HEK293T (cell line): ENCODE measurements at regions not wholly inside any gene's neighbourhood (a gene's known extent, or its start where the extent isn't known, plus 50 kb on each side); places are given as distances from the start of the nearest gene placed in this dataset.

Source experiments
- CTCF ChIA-PET: fragments of 350-600 bp; formaldehyde crosslinking; extraction: SDS; loops from one replicate; lab custom pipeline; 2021; ENCODE audit warnings: antibody characterized with exemption, inconsistent platforms; lab: Yijun Ruan, JAX
- POLR2A ChIA-PET: fragments of 350-600 bp; formaldehyde crosslinking; extraction: SDS; loops from one replicate; lab custom pipeline; 2020; ENCODE audit warnings: antibody characterized with exemption, inconsistent platforms; lab: Yijun Ruan, JAX
- DNase-seq: peaks from one replicate; pipeline ENCODE4 v3.0.0; 2012; ENCODE audit warnings: mixed read lengths; ENCODE audit errors: extremely low spot score
- ARNT ChIP-seq: fragments of 450-650 bp; IDR thresholded peaks from 2 replicates; pipeline ENCODE4 v1.6.1; 2017; ENCODE audit warnings: mild to moderate bottlenecking
- BHLHE40 ChIP-seq: fragments of 450-650 bp; IDR thresholded peaks from 2 replicates; pipeline ENCODE4 v1.6.1; 2016; ENCODE audit warnings: mild to moderate bottlenecking, moderate library complexity, borderline replicate concordance
- CTBP1 ChIP-seq: fragments of 450-650 bp; IDR thresholded peaks from 2 replicates; pipeline ENCODE4 v1.6.1; 2016; ENCODE audit warnings: borderline replicate concordance
- ELF4 ChIP-seq: fragments of 450-650 bp; IDR thresholded peaks from 2 replicates; pipeline ENCODE4 v1.6.1; 2017; ENCODE audit warnings: antibody characterized with exemption
- FOXA1 ChIP-seq: fragments of 450-650 bp; IDR thresholded peaks from 2 replicates; pipeline ENCODE4 v1.6.1; 2016; ENCODE audit warnings: mild to moderate bottlenecking
- FOXK2 ChIP-seq: fragments of 450-650 bp; IDR thresholded peaks from 2 replicates; pipeline ENCODE4 v1.6.1; 2016; ENCODE audit warnings: mild to moderate bottlenecking
- FOXM1 ChIP-seq: fragments of 450-650 bp; IDR thresholded peaks from 2 replicates; pipeline ENCODE4 v1.6.1; 2017; ENCODE audit warnings: mild to moderate bottlenecking, borderline replicate concordance
- HDGF ChIP-seq: fragments of 450-650 bp; IDR thresholded peaks from 2 replicates; pipeline ENCODE4 v1.6.1; 2017; ENCODE audit warnings: antibody characterized with exemption, borderline replicate concordance
- L3MBTL2 ChIP-seq: fragments of 450-650 bp; conservative IDR thresholded peaks from 2 replicates; pipeline ENCODE4 v1.6.1; 2016; ENCODE audit warnings: mild to moderate bottlenecking
- LEF1 ChIP-seq: fragments of 450-650 bp; IDR thresholded peaks from 2 replicates; pipeline ENCODE4 v1.6.1; 2017; ENCODE audit warnings: mild to moderate bottlenecking, borderline replicate concordance
- NFRKB ChIP-seq: fragments of 450-650 bp; IDR thresholded peaks from 2 replicates; pipeline ENCODE4 v1.6.1; 2016; ENCODE audit warnings: mild to moderate bottlenecking, moderate library complexity
- SP1 ChIP-seq: fragments of 450-650 bp; IDR thresholded peaks from 2 replicates; pipeline ENCODE4 v1.6.1; 2017
- SUZ12 ChIP-seq: fragments of 450-650 bp; IDR thresholded peaks from 2 replicates; pipeline ENCODE4 v1.6.1; 2016; ENCODE audit warnings: mild to moderate bottlenecking
- TARDBP ChIP-seq: fragments of 450-650 bp; IDR thresholded peaks from 2 replicates; pipeline ENCODE4 v1.6.1; 2016
- ZNF384 ChIP-seq: fragments of 450-650 bp; IDR thresholded peaks from 2 replicates; pipeline ENCODE4 v1.6.1; 2016
- TF ChIP-seq, protein P1 (sequence below): fragments of 450-650 bp; IDR thresholded peaks from 2 replicates; pipeline ENCODE4 v1.6.1; 2016

DNA sequence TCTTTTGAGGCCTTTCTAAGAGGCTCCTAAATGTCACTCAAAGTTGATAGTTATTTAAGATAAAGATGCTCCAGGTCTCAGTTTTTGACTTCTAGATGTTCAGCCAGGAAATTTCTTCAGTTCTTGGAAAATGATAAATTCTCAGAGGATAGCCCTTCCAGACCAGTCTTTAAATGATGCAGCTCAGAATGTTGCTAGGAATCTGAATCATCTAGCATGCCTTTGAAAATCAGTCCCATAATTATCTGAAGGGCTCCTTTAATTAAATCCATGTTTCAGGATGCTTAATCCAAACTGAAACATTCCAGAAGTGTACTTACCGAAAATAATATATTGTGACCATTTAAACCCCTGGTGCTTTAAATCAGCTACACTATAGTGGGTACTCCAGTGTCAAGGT, 107.5 kb upstream of the FBN2 start:
- ChIA-PET CTCF (interaction anchor here (0.7 kb wide), 1 partner anchor 132 kb away, joined by 4 read pairs; no protein-coding TSS in a partner anchor), POLR2A (no interaction called here)
- no peak for TF ChIP-seq ARNT
- TF ChIP-seq BHLHE40 = no peak
- TF ChIP-seq L3MBTL2 = no peak
- no peak for TF ChIP-seq CTBP1
- TF ChIP-seq NFRKB = no peak
- TF ChIP-seq FOXA1 = no peak
- TF ChIP-seq SUZ12 = no peak
- TF ChIP-seq LEF1 = no peak
- no peak for TF ChIP-seq TARDBP
- TF ChIP-seq, protein P1, sequence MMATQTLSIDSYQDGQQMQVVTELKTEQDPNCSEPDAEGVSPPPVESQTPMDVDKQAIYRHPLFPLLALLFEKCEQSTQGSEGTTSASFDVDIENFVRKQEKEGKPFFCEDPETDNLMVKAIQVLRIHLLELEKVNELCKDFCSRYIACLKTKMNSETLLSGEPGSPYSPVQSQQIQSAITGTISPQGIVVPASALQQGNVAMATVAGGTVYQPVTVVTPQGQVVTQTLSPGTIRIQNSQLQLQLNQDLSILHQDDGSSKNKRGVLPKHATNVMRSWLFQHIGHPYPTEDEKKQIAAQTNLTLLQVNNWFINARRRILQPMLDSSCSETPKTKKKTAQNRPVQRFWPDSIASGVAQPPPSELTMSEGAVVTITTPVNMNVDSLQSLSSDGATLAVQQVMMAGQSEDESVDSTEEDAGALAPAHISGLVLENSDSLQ = no peak
- no peak for DNase-seq

DNA sequence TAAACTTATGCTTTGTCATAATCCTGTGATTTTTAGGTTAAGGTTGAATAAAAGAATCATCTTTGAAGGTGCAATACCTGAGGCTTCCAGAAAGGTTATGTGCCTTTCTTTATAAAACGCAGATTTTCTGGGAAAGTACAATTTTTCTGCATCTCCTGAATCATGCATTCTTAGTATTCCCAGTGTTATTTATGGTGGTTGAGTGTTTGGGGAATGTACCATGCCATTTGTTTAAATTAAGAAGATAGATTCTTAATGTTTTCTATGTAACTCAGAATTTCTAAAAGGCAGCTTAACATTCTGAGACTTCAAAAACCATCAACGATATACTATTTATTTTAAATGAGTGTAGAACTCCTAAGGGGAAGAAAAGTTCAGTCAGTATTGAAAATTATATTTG, 108.1 kb upstream of the FBN2 start:
- no peak for TF ChIP-seq FOXK2
- TF ChIP-seq BHLHE40 = no peak
- TF ChIP-seq ZNF384 = no peak
- no peak for TF ChIP-seq TARDBP
- TF ChIP-seq, protein P1 = no peak
- no peak for TF ChIP-seq LEF1
- no peak for TF ChIP-seq SUZ12
- TF ChIP-seq FOXA1 = no peak
- no peak for TF ChIP-seq L3MBTL2
- no peak for TF ChIP-seq NFRKB
- TF ChIP-seq HDGF = no peak
- TF ChIP-seq ARNT = no peak
- no peak for TF ChIP-seq CTBP1
- TF ChIP-seq SP1 = no peak
- POLR2A ChIA-PET = no interaction called here
- CTCF ChIA-PET = interaction anchor here (0.6 kb wide), 1 partner anchor 473 kb away, joined by 3 read pairs; no protein-coding TSS in a partner anchor
- DNase-seq = no peak

DNA sequence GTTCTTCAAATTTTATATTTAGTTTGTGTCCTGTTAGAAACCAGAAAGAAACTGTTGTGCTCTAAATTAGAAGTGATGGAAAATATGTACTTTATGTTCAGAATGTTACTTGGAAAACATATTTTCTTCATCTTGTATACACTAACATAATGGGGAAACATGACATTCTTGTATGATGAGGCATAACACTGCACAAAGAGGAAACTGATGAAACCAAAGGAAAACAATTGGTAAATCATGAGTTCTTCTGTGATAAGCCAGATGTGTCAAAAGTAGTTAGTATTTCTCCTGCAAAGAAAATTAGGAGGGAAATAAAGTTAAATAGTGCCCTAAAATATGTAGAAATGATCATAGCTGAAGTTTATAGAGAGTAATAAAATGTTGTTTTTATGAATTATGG, 111.1 kb upstream of the FBN2 start:
- CTCF ChIA-PET = no interaction called here
- POLR2A ChIA-PET = no interaction called here
- no peak for DNase-seq
- TF ChIP-seq SP1 (no peak), HDGF (no peak), ZNF384 (no peak), ELF4 (no peak), LEF1 (no peak), BHLHE40 (no peak), FOXK2 (no peak), L3MBTL2 (no peak), ARNT (no peak), FOXM1 (no peak), SUZ12 (no peak), FOXA1 (no peak), NFRKB (no peak), CTBP1 (no peak), TARDBP (no peak)
- TF ChIP-seq, protein P1 = no peak

DNA sequence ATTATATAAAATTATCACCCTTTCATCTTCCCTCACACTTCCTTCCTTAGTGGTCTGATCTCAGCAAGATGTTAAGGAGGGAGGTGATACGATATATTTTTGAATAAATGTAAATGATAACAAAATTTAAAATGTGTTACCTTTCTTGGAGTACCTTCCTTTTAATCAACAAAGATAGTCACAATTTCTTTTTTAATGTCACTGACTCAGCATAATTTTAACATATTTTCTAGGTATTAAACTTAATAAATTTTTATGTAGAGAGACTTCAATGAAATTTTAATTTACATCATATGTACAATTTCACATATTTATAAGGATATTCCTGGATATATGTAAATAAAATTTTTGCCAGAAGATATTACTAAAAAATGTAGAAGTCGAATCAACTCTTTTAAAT, 125.0 kb upstream of the FBN2 start:
- ChIA-PET POLR2A (no interaction called here), CTCF (no interaction called here)
- no peak for DNase-seq
- TF ChIP-seq SUZ12 = no peak
- TF ChIP-seq CTBP1 = no peak
- no peak for TF ChIP-seq SP1
- TF ChIP-seq HDGF = no peak
- no peak for TF ChIP-seq FOXK2
- no peak for TF ChIP-seq L3MBTL2
- no peak for TF ChIP-seq ARNT
- no peak for TF ChIP-seq LEF1
- no peak for TF ChIP-seq FOXM1

DNA sequence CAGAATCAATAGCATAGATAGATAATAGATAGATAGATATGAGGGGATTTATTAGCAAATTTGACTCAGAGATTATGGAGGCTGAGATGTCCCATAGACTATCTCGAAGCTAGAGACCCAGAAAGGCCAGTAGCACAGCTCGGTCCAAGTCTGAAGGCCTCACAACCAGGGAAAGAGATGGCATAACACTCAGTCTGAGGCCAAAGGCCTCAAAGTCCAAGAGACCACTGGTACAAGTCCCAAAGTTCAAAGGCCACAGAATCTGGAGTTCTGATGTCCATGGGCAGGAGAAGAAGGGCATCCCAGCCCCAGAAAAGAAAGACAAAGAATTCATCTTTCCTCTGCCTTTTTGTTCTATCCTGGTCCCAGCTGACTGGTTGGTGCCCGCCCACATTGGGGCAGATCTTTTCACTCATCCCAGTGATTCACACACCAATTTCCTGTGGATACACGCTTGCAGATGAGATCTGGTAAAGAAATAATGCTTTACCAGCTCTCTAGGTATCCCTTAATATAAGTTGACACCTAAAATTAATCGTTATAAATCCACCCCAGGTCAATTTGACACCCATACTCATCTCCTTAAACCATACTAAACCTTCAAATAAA, 127.8 kb upstream of the FBN2 start:
- TF ChIP-seq FOXK2 (no peak), BHLHE40 (no peak), SUZ12 (no peak), NFRKB (no peak), SP1 (no peak), HDGF (no peak), CTBP1 (no peak), L3MBTL2 (no peak), FOXM1 (no peak), ELF4 (no peak)
- TF ChIP-seq, protein P1 = no peak
- CTCF ChIA-PET = no interaction called here
- DNase-seq = no peak
- POLR2A ChIA-PET = no interaction called here
